DND-41 (cell line): ENCODE measurements at regions not wholly inside any gene's neighbourhood (a gene's known extent, or its start where the extent isn't known, plus 50 kb on each side); places are given as distances from the start of the nearest gene placed in this dataset.

Experiments
- EZH2 ChIP-seq: IDR thresholded peaks from 3 replicates; pipeline ENCODE4 v1.6.1; 2012; ENCODE audit warnings: borderline replicate concordance, low read depth, mild to moderate bottlenecking, moderate library complexity, low read length, inconsistent platforms; ENCODE audit not compliant: severe bottlenecking
- TF ChIP-seq, protein P1 (sequence below): IDR thresholded peaks from 2 replicates; pipeline ENCODE4 v1.5.1; 2012; ENCODE audit warnings: borderline replicate concordance, low read length, moderate library complexity, mild to moderate bottlenecking; ENCODE audit not compliant: poor library complexity, severe bottlenecking; ENCODE audit errors: extremely low read depth

DNA sequence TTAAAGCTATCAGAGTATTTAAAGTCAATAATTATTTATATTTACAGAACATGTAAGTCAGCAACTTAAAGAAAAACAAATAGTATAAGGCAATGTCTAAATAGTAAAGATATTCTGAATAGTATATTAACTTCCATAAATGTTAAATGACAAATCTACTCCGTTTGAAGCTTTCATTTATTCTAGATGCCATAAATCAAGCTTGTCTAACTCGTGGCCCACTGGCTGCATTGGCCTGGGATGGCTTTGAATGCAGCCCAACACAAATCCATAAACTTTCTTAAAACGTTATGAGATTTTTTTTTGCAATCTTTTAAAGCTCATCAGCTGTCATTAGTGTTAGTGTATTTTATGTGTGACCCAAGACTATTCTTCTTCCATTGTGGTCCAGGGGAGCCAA lies 1117.1 kb upstream of the PCDH9 start:
- TF ChIP-seq, protein P1, sequence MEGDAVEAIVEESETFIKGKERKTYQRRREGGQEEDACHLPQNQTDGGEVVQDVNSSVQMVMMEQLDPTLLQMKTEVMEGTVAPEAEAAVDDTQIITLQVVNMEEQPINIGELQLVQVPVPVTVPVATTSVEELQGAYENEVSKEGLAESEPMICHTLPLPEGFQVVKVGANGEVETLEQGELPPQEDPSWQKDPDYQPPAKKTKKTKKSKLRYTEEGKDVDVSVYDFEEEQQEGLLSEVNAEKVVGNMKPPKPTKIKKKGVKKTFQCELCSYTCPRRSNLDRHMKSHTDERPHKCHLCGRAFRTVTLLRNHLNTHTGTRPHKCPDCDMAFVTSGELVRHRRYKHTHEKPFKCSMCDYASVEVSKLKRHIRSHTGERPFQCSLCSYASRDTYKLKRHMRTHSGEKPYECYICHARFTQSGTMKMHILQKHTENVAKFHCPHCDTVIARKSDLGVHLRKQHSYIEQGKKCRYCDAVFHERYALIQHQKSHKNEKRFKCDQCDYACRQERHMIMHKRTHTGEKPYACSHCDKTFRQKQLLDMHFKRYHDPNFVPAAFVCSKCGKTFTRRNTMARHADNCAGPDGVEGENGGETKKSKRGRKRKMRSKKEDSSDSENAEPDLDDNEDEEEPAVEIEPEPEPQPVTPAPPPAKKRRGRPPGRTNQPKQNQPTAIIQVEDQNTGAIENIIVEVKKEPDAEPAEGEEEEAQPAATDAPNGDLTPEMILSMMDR = no peak
- TF ChIP-seq EZH2 = no peak
